Gastrocnemius medialis (tissue), 4 donors: ENCODE measurements at regions not wholly inside any gene's neighbourhood (a gene's known extent, or its start where the extent isn't known, plus 50 kb on each side); places are given as distances from the start of the nearest gene placed in this dataset.

Experiments
- ATAC-seq, 2 donors: fragments of 150-250 bp; one replicate each; pipeline ENCODE4 v1.9.1; 2016
- DNase-seq, 2 donors: peaks; one replicate each; pipeline ENCODE4 v3.0.0-alpha.2; 2019
- H3K27ac ChIP-seq, 4 donors: fragments of 200-600 bp; sonication (generic); 1 replicate in 1 of 4; 2 replicates in 3 of 4; pipeline ENCODE4 v1.5.1; 2016 to 2018; ENCODE audit warnings: mild to moderate bottlenecking in 2 of 4, moderate library complexity in 1 of 4
- H3K27me3 ChIP-seq, 3 donors: fragments of 200-600 bp; sonication (generic) in 2 of 3; 1 replicate in 1 of 3; 2 replicates in 2 of 3; pipeline versions ENCODE4 v1.5.1 to v1.6.0; 2016 to 2019; ENCODE audit warnings: mild to moderate bottlenecking in 1 of 3, moderate library complexity in 1 of 3
- H3K36me3 ChIP-seq, 2 donors: fragments of 200-600 bp; sonication (generic) in 1 of 2; one replicate each; pipeline ENCODE4 v1.5.1; 2017 to 2018
- H3K4me1 ChIP-seq, 2 donors: fragments of 200-600 bp; sonication (generic) in 1 of 2; one replicate each; pipeline ENCODE4 v1.5.1; 2016 to 2017; ENCODE audit warnings: mild to moderate bottlenecking in 2 of 2
- H3K4me3 ChIP-seq, 4 donors: fragments of 200-600 bp; sonication (generic) in 3 of 4; 1 replicate in 1 of 4; 2 replicates in 3 of 4; pipeline ENCODE4 v1.5.1; 2016 to 2019; ENCODE audit warnings: mild to moderate bottlenecking in 2 of 4
- H3K9me3 ChIP-seq, 3 donors: fragments of 200-600 bp; sonication (generic) in 2 of 3; 1 replicate in 1 of 3; 2 replicates in 2 of 3; pipeline ENCODE4 v1.5.1; 2016 to 2019
- CTCF ChIP-seq, 5 experiments: fragments of 450-650 bp in 3 of 5; fragments of 200-600 bp in 2 of 5; sonication (generic) in 2 of 5; IDR thresholded peaks in 4 of 5; conservative IDR thresholded peaks in 1 of 5; 1 replicate in 4 of 5; 2 replicates in 1 of 5; pipeline ENCODE4 v1.5.1; 2016 to 2019; ENCODE audit warnings: antibody characterized with exemption in 5 of 5, mild to moderate bottlenecking in 3 of 5, moderate library complexity in 3 of 5
- POLR2A ChIP-seq, 2 donors: fragments of 450-650 bp; IDR thresholded peaks; one replicate each; pipeline ENCODE4 v1.6.1; 2017; ENCODE audit warnings: antibody characterized with exemption in 2 of 2, mild to moderate bottlenecking in 2 of 2, moderate library complexity in 2 of 2
- in situ Hi-C, 4 donors: fragments of 200-750 bp; cut with MboI; loops; one replicate each; pipeline versions ENCODE4 v1.15.0 to v1.8.0; 2017; ENCODE audit warnings: low sequenced_read_pairs in 4 of 4
- intact Hi-C: fragments of 100-400 bp; cut with DNase I; formaldehyde crosslinking; loops from one replicate; pipeline ENCODE4 v1.15.1; 2023; ENCODE audit warnings: low total_unique reads

- no peak for TF ChIP-seq CTCF (IDR thresholded peaks at IDR 0.05 in 4 of 5, conservative IDR thresholded peaks at IDR 0.05 in 1 of 5)
- no peak for TF ChIP-seq POLR2A (IDR thresholded peaks at IDR 0.05)
- no peaks in the 10 kb centered on the region for H3K27me3 ChIP-seq
- H3K9me3 ChIP-seq, result no peaks in the 10 kb centered on the region
- ATAC-seq (no peak), DNase-seq (no peak)
- no peak overlapping the region for H3K27ac ChIP-seq
- no peaks in the 10 kb centered on the region for H3K4me1 ChIP-seq
- intact Hi-C loops (no loop called here), in situ Hi-C loops (no loop called here)
- no peaks in the 10 kb centered on the region for H3K36me3 ChIP-seq
- no peak overlapping the region for H3K4me3 ChIP-seq
Observed at GRCh38 chr12:90585640-90586304, 369.2 kb downstream of the CCER1 start.

- Histone ChIP-seq H3K27ac (no peak overlapping the region), H3K36me3 (no peaks in the 10 kb centered on the region), H3K4me1 (no peaks in the 10 kb centered on the region), H3K4me3 (no peak overlapping the region), H3K27me3 (no peaks in the 10 kb centered on the region), H3K9me3 (no peaks in the 10 kb centered on the region)
- intact Hi-C loops (no loop called here), in situ Hi-C loops (no loop called here)
- TF ChIP-seq POLR2A (IDR thresholded peaks at IDR 0.05), result no peak
- TF ChIP-seq CTCF (IDR thresholded peaks at IDR 0.05 in 4 of 5, conservative IDR thresholded peaks at IDR 0.05 in 1 of 5), result no peak
- ATAC-seq, result no peak
- no peak for DNase-seq
Observed at GRCh38 chr12:90576707-90577106, 378.3 kb downstream of the CCER1 start.

GRCh38 chr12:90575995-90576394 lies 379.0 kb downstream of the CCER1 start:
- Histone ChIP-seq H3K4me1 (no peaks in the 10 kb centered on the region), H3K27me3 (no peaks in the 10 kb centered on the region), H3K4me3 (no peak overlapping the region), H3K9me3 (no peaks in the 10 kb centered on the region), H3K27ac (no peak overlapping the region), H3K36me3 (no peaks in the 10 kb centered on the region)
- TF ChIP-seq POLR2A (IDR thresholded peaks at IDR 0.05), result no peak
- TF ChIP-seq CTCF (IDR thresholded peaks at IDR 0.05 in 4 of 5, conservative IDR thresholded peaks at IDR 0.05 in 1 of 5), result no peak
- no peak for ATAC-seq
- in situ Hi-C loops (no loop called here), intact Hi-C loops (no loop called here)
- DNase-seq, result no peak

GRCh38 chr12:90574676-90575075 lies 380.3 kb downstream of the CCER1 start:
- in situ Hi-C loops (no loop called here), intact Hi-C loops (no loop called here)
- ATAC-seq, result no peak
- no peak overlapping the region for H3K27ac ChIP-seq
- no peaks in the 10 kb centered on the region for H3K4me1 ChIP-seq
- H3K36me3 ChIP-seq, result no peaks in the 10 kb centered on the region
- no peaks in the 10 kb centered on the region for H3K9me3 ChIP-seq
- TF ChIP-seq POLR2A (IDR thresholded peaks at IDR 0.05) (no peak), CTCF (IDR thresholded peaks at IDR 0.05 in 4 of 5, conservative IDR thresholded peaks at IDR 0.05 in 1 of 5) (no peak)
- no peaks in the 10 kb centered on the region for H3K27me3 ChIP-seq
- no peak for DNase-seq
- no peak overlapping the region for H3K4me3 ChIP-seq

- Histone ChIP-seq H3K36me3 (no peaks in the 10 kb centered on the region), H3K4me3 (no peak overlapping the region), H3K9me3 (no peaks in the 10 kb centered on the region), H3K27me3 (no peaks in the 10 kb centered on the region), H3K27ac (no peak overlapping the region), H3K4me1 (no peaks in the 10 kb centered on the region)
- in situ Hi-C loops, result no loop called here
- ATAC-seq, result no peak
- no peak for DNase-seq
- no peak for TF ChIP-seq CTCF (IDR thresholded peaks at IDR 0.05 in 4 of 5, conservative IDR thresholded peaks at IDR 0.05 in 1 of 5)
- no peak for TF ChIP-seq POLR2A (IDR thresholded peaks at IDR 0.05)
- intact Hi-C loops, result no loop called here
Observed at GRCh38 chr12:90572778-90573177, 382.2 kb downstream of the CCER1 start.
